H1 (cell line): ENCODE measurements at regions not wholly inside any gene's neighbourhood (a gene's known extent, or its start where the extent isn't known, plus 50 kb on each side); places are given as distances from the start of the nearest gene placed in this dataset.

Experiments used
- CTCF ChIA-PET: fragments of 300-600 bp; sonication (Branson Sonifier 250); formaldehyde crosslinking; loops from one replicate; lab custom pipeline; 2021; ENCODE audit not compliant: partially characterized antibody; lab: Charles Lee
- POLR2A ChIA-PET: fragments of 300-600 bp; sonication (Branson Sonifier 250); formaldehyde crosslinking; loops from one replicate; lab custom pipeline; 2021; ENCODE audit warnings: inconsistent platforms; ENCODE audit not compliant: partially characterized antibody; lab: Charles Lee
- DNase-seq, 2 experiments: peaks; one replicate each; pipeline versions ENCODE4 v3.0.0 to v3.0.0-alpha.2; 2010 to 2022; ENCODE audit warnings: low spot score in 2 of 2, low read depth in 1 of 2, mixed read lengths in 1 of 2
- FAIRE-seq: peaks from 2 replicates; lab custom pipeline; 2011; peaks lifted over from hg19 to GRCh38; lab: Jason Lieb, UNC
- H2AFZ ChIP-seq: 2 replicates; pipeline ENCODE4 v1.8.1; 2012; ENCODE audit warnings: low read length, inconsistent platforms
- H2AK5ac ChIP-seq: 2 replicates; pipeline ENCODE4 v1.6.1; 2013; ENCODE audit warnings: low read depth, low read length
- H2BK120ac ChIP-seq: replicated peaks from 2 replicates; pipeline ENCODE3; 2013; ENCODE audit warnings: low read depth, low read length, inconsistent platforms
- H2BK12ac ChIP-seq: 2 replicates; pipeline ENCODE4 v1.6.1; 2013; ENCODE audit warnings: low read depth, low read length
- H2BK15ac ChIP-seq: 2 replicates; pipeline ENCODE4 v1.6.1; 2013; ENCODE audit warnings: low read length
- H2BK20ac ChIP-seq: 2 replicates; pipeline ENCODE4 v1.6.1; 2013; ENCODE audit warnings: low read length
- H2BK5ac ChIP-seq: 2 replicates; pipeline ENCODE4 v1.6.1; 2013; ENCODE audit warnings: low read depth, low read length
- H3K14ac ChIP-seq: 2 replicates; pipeline ENCODE4 v1.6.1; 2013; ENCODE audit warnings: inconsistent platforms; ENCODE audit not compliant: insufficient read length
- H3K18ac ChIP-seq: 2 replicates; pipeline ENCODE4 v1.6.1; 2013; ENCODE audit warnings: low read length; ENCODE audit errors: extremely low read depth
- H3K23ac ChIP-seq: 2 replicates; pipeline ENCODE4 v1.6.1; 2013; ENCODE audit warnings: inconsistent platforms; ENCODE audit not compliant: insufficient read length
- H3K23me2 ChIP-seq: 2 replicates; pipeline ENCODE4 v1.6.1; 2013; ENCODE audit warnings: low read depth, low read length
- H3K27ac ChIP-seq: 2 replicates; pipeline ENCODE4 v1.6.1; 2011; ENCODE audit warnings: low read depth, low read length, inconsistent platforms
- H3K27me3 ChIP-seq, 4 experiments: replicated peaks in 1 of 4; 1 replicate in 1 of 4; 2 replicates in 3 of 4; pipeline versions ENCODE4 v1.6.1 to v1.8.1; 2011 to 2013; ENCODE audit warnings: low read length in 3 of 4, mild to moderate bottlenecking in 3 of 4, inconsistent platforms in 2 of 4, mixed read lengths in 2 of 4, moderate library complexity in 1 of 4; ENCODE audit not compliant: control insufficient read depth in 3 of 4, insufficient read depth in 3 of 4; ENCODE audit errors: extremely low read depth in 1 of 4
- H3K36me3 ChIP-seq, 4 experiments: 2 replicates each; pipeline versions ENCODE4 v1.6.1 to v1.8.1; 2011 to 2013; ENCODE audit warnings: mild to moderate bottlenecking in 4 of 4, low read length in 3 of 4, moderate library complexity in 2 of 4, control low read depth in 1 of 4, inconsistent platforms in 1 of 4; ENCODE audit not compliant: insufficient read depth in 4 of 4, control insufficient read depth in 2 of 4
- H3K4ac ChIP-seq: replicated peaks from 2 replicates; pipeline ENCODE3; 2013; ENCODE audit warnings: low read length, low read depth, mixed read lengths, inconsistent platforms; ENCODE audit not compliant: insufficient read length
- H3K4me1 ChIP-seq, 4 experiments: replicated peaks in 1 of 4; 1 replicate in 1 of 4; 2 replicates in 3 of 4; pipeline versions ENCODE4 v1.6.1 to v1.8.1; 2011 to 2013; ENCODE audit warnings: low read length in 3 of 4, inconsistent platforms in 2 of 4, mixed read lengths in 1 of 4; ENCODE audit not compliant: insufficient read depth in 4 of 4, control insufficient read depth in 3 of 4
- H3K4me2 ChIP-seq, 2 experiments: 2 replicates each; pipeline versions ENCODE4 v1.6.1 to v1.8.1; 2011 to 2013; ENCODE audit warnings: low read depth in 2 of 2, low read length in 2 of 2, control low read depth in 1 of 2, inconsistent platforms in 1 of 2, mild to moderate bottlenecking in 1 of 2; ENCODE audit not compliant: insufficient read depth in 1 of 2
- H3K4me3 ChIP-seq, 4 experiments: fragments of 200-600, 300-600 bp in 1 of 4; sonication (generic), shearing (Covaris generic), sonication (Bioruptor Twin) in 1 of 4; 2 replicates each; pipeline versions ENCODE4 v1.5.1 to v1.8.1; 2011 to 2016; ENCODE audit warnings: low read length in 4 of 4, low read depth in 3 of 4, control low read depth in 2 of 4, inconsistent platforms in 2 of 4, mild to moderate bottlenecking in 2 of 4, mixed read lengths in 1 of 4, moderate library complexity in 1 of 4; ENCODE audit not compliant: insufficient read depth in 2 of 4; ENCODE audit errors: extremely low read depth in 1 of 4
- H3K56ac ChIP-seq: replicated peaks from 2 replicates; pipeline ENCODE3; 2013; ENCODE audit warnings: low read depth, mild to moderate bottlenecking, mixed read lengths, low read length, inconsistent platforms; ENCODE audit not compliant: insufficient read length
- H3K79me1 ChIP-seq: 2 replicates; pipeline ENCODE4 v1.6.1; 2013; ENCODE audit warnings: low read depth, low read length, control low read depth
- H3K79me2 ChIP-seq, 2 experiments: 2 replicates each; pipeline versions ENCODE4 v1.6.1 to v1.8.1; 2012 to 2013; ENCODE audit warnings: low read length in 2 of 2, mild to moderate bottlenecking in 2 of 2, inconsistent platforms in 1 of 2; ENCODE audit not compliant: insufficient read depth in 2 of 2, control insufficient read depth in 1 of 2
- H3K9ac ChIP-seq, 4 experiments: replicated peaks in 1 of 4; 1 replicate in 1 of 4; 2 replicates in 3 of 4; pipeline versions ENCODE4 v1.6.1 to v1.8.1; 2011 to 2013; ENCODE audit warnings: low read depth in 3 of 4, low read length in 3 of 4, control low read depth in 2 of 4, mild to moderate bottlenecking in 2 of 4, moderate library complexity in 2 of 4, inconsistent platforms in 1 of 4; ENCODE audit errors: extremely low read depth in 1 of 4
- H3K9me3 ChIP-seq, 2 experiments: 2 replicates each; pipeline versions ENCODE4 v1.6.1 to v1.8.1; 2012 to 2013; ENCODE audit warnings: mild to moderate bottlenecking in 2 of 2, moderate library complexity in 2 of 2, control low read depth in 1 of 2, inconsistent platforms in 1 of 2, low read depth in 1 of 2, low read length in 1 of 2, mixed read lengths in 1 of 2; ENCODE audit not compliant: insufficient read depth in 2 of 2
- H4K20me1 ChIP-seq, 2 experiments: replicated peaks in 1 of 2; 2 replicates each; pipeline versions ENCODE3 to v1.8.1; 2011 to 2013; ENCODE audit warnings: inconsistent platforms in 2 of 2, low read length in 2 of 2, mild to moderate bottlenecking in 1 of 2; ENCODE audit not compliant: insufficient read depth in 2 of 2, control insufficient read depth in 1 of 2
- H4K5ac ChIP-seq: 2 replicates; pipeline ENCODE4 v1.6.1; 2013; ENCODE audit warnings: low read length, low read depth, mixed read lengths, inconsistent platforms; ENCODE audit not compliant: insufficient read length
- H4K8ac ChIP-seq: 2 replicates; pipeline ENCODE4 v1.8.0; 2013; ENCODE audit warnings: mild to moderate bottlenecking, moderate library complexity, low read length, inconsistent platforms; ENCODE audit not compliant: insufficient read depth; ENCODE audit errors: extremely low read depth
- H4K91ac ChIP-seq: replicated peaks from 2 replicates; pipeline ENCODE3; 2013; ENCODE audit warnings: low read length, mixed read lengths, inconsistent platforms; ENCODE audit not compliant: insufficient read length
- BACH1 ChIP-seq: IDR thresholded peaks from 2 replicates; pipeline ENCODE4 v1.6.1; 2012; ENCODE audit warnings: low read length, improper control_type of control experiment
- JUND ChIP-seq: IDR thresholded peaks from 2 replicates; pipeline ENCODE4 v1.6.1; 2011; ENCODE audit warnings: mild to moderate bottlenecking, improper control_type of control experiment, low read length
- MAFK ChIP-seq: IDR thresholded peaks from 2 replicates; pipeline ENCODE4 v1.6.1; 2012; ENCODE audit warnings: low read depth, mild to moderate bottlenecking, improper control_type of control experiment, low read length
- TAF1 ChIP-seq: IDR thresholded peaks from 2 replicates; pipeline ENCODE4 v1.6.1; 2011; ENCODE audit warnings: mild to moderate bottlenecking, low read depth, low read length
- WGBS, 2 experiments: shearing (Covaris generic) in 1 of 2; methylation state at CpG; one replicate each; pipeline versions ENCODE4 v1.1.6 to v1.1.7; 2013 to 2015; ENCODE audit warnings: low lambda C conversion rate in 2 of 2, mixed read lengths in 2 of 2, inconsistent platforms in 1 of 2, low coverage in 1 of 2, missing lambda C conversion rate in 1 of 2; ENCODE audit not compliant: insufficient replicate concordance in 2 of 2, insufficient coverage in 1 of 2, insufficient read length in 1 of 2; ENCODE audit errors: extremely low coverage in 1 of 2, missing lambda C conversion rate in 1 of 2; 5-methylcytosine and 5-hydroxymethylcytosine counted together

DNA sequence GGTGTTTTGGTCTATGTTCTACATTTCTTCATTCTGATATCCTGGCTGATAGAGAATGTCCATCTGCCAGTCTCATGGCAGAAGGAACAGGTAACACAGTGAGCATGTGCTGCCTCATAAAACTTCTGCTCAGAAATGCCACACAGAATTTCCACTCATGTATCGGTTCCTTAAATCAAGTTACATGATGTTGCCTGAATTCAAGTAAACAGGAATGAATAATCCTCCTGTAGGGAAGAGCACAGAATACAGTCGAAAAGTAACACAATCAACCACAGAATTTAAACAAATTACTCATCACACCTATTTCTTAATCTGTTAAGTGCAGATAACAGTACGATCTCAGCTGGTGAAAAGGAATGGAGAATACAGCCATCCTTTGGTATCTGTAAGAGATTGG, 74.7 kb downstream of the FAM217A start:
- Histone ChIP-seq H3K36me3 (0 out of 8 replicates have a peak, but pooled peaks cover 0 to 2% (median 0%) of the 10 kb centered on the region in 4 experiments), H3K27me3 (no peaks in the 10 kb centered on the region), H4K20me1 (peaks cover 0 to 7% of the 10 kb centered on the region in 2 experiments), H3K4me3 (no peak overlapping the region), H4K91ac (no peak overlapping the region), H3K79me1 (no peaks in the 10 kb centered on the region), H2BK15ac (no peak overlapping the region), H2BK5ac (no peak overlapping the region), H3K9me3 (no peaks in the 10 kb centered on the region), H3K14ac (no peak overlapping the region), H2AK5ac (no peak overlapping the region), H3K9ac (no peak overlapping the region), H3K56ac (no peak overlapping the region), H3K79me2 (peaks cover 0 to 32% of the 10 kb centered on the region in 2 experiments; a peak in 2 of 4 replicates), H4K8ac (no peak overlapping the region), H3K4ac (no peak overlapping the region), H2BK20ac (no peak overlapping the region), H4K5ac (no peak overlapping the region), H3K27ac (no peak overlapping the region), H3K23me2 (no peaks in the 10 kb centered on the region), H2BK120ac (no peak overlapping the region), H3K23ac (no peak overlapping the region), H2AFZ (no peak overlapping the region), H3K4me1 (0 out of 7 replicates have a peak, but pooled peaks cover 0 to 3% (median 0%) of the 10 kb centered on the region in 4 experiments), H2BK12ac (no peak overlapping the region), H3K18ac (no peak overlapping the region), H3K4me2 (no peak overlapping the region)
- DNase-seq (no peak), FAIRE-seq (no peak)
- 88% methylated on average over 3 of the region's 3 CpGs; no CpG with 5 or more reads in 1 of the 2 experiments for WGBS, 2 experiments
- CTCF ChIA-PET = interaction anchor here (1.6 kb wide), 1 partner anchor 14 kb away, joined by 3 read pairs; no protein-coding TSS in a partner anchor
- POLR2A ChIA-PET = interaction anchor here (1.1 kb wide), 1 partner anchor 12 kb away, joined by 3 read pairs; no protein-coding TSS in a partner anchor
- TF ChIP-seq BACH1 = no peak
- no peak for TF ChIP-seq JUND
- TF ChIP-seq MAFK = no peak
- TF ChIP-seq TAF1 = no peak
